Spleen (tissue), 11 donors: ENCODE measurements at regions not wholly inside any gene's neighbourhood (a gene's known extent, or its start where the extent isn't known, plus 50 kb on each side); places are given as distances from the start of the nearest gene placed in this dataset.

ENCODE experiments used
- DNase-seq: peaks from one replicate; pipeline ENCODE4 v3.0.0-alpha.2; 2020
- H3K27ac ChIP-seq, 8 donors: fragments of 200-600 bp; sonication (generic) in 7 of 8; 1 replicate in 4 of 8; 2 replicates in 4 of 8; pipeline versions ENCODE4 v1.5.0 to v1.8.0; 2016 to 2021; ENCODE audit warnings: inconsistent platforms in 4 of 8, mild to moderate bottlenecking in 4 of 8, moderate library complexity in 1 of 8
- H3K27me3 ChIP-seq, 7 donors: fragments of 200-600 bp; sonication (generic) in 6 of 7; replicated peaks in 1 of 7; 1 replicate in 4 of 7; 2 replicates in 3 of 7; pipeline versions ENCODE4 v1.5.0 to v1.8.0; 2016 to 2021; ENCODE audit warnings: inconsistent platforms in 3 of 7, mild to moderate bottlenecking in 1 of 7
- H3K36me3 ChIP-seq, 6 donors: fragments of 200-600 bp; sonication (generic) in 5 of 6; 1 replicate in 4 of 6; 2 replicates in 2 of 6; pipeline versions ENCODE4 v1.5.0 to v1.8.0; 2016 to 2021; ENCODE audit warnings: inconsistent platforms in 2 of 6
- H3K4me1 ChIP-seq, 6 donors: fragments of 200-600 bp; sonication (generic) in 5 of 6; 1 replicate in 3 of 6; 2 replicates in 3 of 6; pipeline versions ENCODE4 v1.5.0 to v1.8.0; 2016 to 2021; ENCODE audit warnings: inconsistent platforms in 3 of 6
- H3K4me3 ChIP-seq, 8 donors: fragments of 200-600 bp; sonication (generic) in 7 of 8; 1 replicate in 4 of 8; 2 replicates in 4 of 8; pipeline versions ENCODE4 v1.5.0 to v1.8.0; 2016 to 2021; ENCODE audit warnings: inconsistent platforms in 4 of 8, mild to moderate bottlenecking in 4 of 8, moderate library complexity in 2 of 8
- H3K9me3 ChIP-seq, 8 donors: fragments of 200-600 bp; sonication (generic) in 7 of 8; 1 replicate in 4 of 8; 2 replicates in 4 of 8; pipeline versions ENCODE4 v1.5.0 to v1.8.0; 2016 to 2021; ENCODE audit warnings: inconsistent platforms in 4 of 8
- POLR2A ChIP-seq, 3 donors: fragments of 450-650 bp; IDR thresholded peaks; one replicate each; pipeline ENCODE4 v1.5.1; 2017; ENCODE audit warnings: antibody characterized with exemption in 3 of 3, mild to moderate bottlenecking in 1 of 3
- POLR2AphosphoS5 ChIP-seq, 3 donors: sonication (generic); formaldehyde crosslinking; IDR thresholded peaks; one replicate each; pipeline ENCODE4 v1.5.1; 2017; ENCODE audit warnings: antibody characterized with exemption in 3 of 3
- WGBS, 5 donors: extraction: QIAGEN DNeasy Blood & Tissue Kit in 3 of 5; methylation state at CpG; one replicate each; pipeline versions ENCODE4 v1.1.5 to v1.1.7; 2013 to 2018; 5-methylcytosine and 5-hydroxymethylcytosine counted together
- intact Hi-C: fragments of 100-400 bp; cut with DNase I; formaldehyde crosslinking; loops from one replicate; pipeline ENCODE4 v1.15.0; 2023; ENCODE audit warnings: low total_unique reads
- TF ChIP-seq, protein P1 (sequence below), 11 experiments: fragments of 200-600 bp in 7 of 11; fragments of 450-650 bp in 4 of 11; sonication (generic) in 4 of 11; IDR thresholded peaks in 8 of 11; conservative IDR thresholded peaks in 3 of 11; 1 replicate in 7 of 11; 2 replicates in 4 of 11; pipeline versions ENCODE4 v1.4.0 to v1.8.0; 2016 to 2021; ENCODE audit warnings: antibody characterized with exemption in 11 of 11, inconsistent platforms in 4 of 11, mild to moderate bottlenecking in 1 of 11
- donor health status: healthy with polysubstance abuse.
- donor health status: DM: no; HTN: no; CAD: no; lungs with moderate emphysema.
- donor health status: DM: no; HTN: no; CAD: no.
- donor health status: Bipolar disorder and iron deficiency.
- donor health status: healthy.
- donor health status: DM: no; HTN: no; CAD: no.
- donor health status: DM: yes; HTN: yes; CAD: no.

- WGBS, 5 donors: 17 to 22% (median 20%) methylated on average over 13 of the region's 13 CpGs
- H3K36me3 ChIP-seq: no peaks in the 10 kb centered on the region
- TF ChIP-seq POLR2AphosphoS5 (IDR thresholded peaks at IDR 0.05) (peak in 1 of 3 donors; percentile 35), POLR2A (IDR thresholded peaks at IDR 0.05) (no peak)
- TF ChIP-seq, protein P1, sequence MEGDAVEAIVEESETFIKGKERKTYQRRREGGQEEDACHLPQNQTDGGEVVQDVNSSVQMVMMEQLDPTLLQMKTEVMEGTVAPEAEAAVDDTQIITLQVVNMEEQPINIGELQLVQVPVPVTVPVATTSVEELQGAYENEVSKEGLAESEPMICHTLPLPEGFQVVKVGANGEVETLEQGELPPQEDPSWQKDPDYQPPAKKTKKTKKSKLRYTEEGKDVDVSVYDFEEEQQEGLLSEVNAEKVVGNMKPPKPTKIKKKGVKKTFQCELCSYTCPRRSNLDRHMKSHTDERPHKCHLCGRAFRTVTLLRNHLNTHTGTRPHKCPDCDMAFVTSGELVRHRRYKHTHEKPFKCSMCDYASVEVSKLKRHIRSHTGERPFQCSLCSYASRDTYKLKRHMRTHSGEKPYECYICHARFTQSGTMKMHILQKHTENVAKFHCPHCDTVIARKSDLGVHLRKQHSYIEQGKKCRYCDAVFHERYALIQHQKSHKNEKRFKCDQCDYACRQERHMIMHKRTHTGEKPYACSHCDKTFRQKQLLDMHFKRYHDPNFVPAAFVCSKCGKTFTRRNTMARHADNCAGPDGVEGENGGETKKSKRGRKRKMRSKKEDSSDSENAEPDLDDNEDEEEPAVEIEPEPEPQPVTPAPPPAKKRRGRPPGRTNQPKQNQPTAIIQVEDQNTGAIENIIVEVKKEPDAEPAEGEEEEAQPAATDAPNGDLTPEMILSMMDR (IDR thresholded peaks at IDR 0.05 in 8 of 11, conservative IDR thresholded peaks at IDR 0.05 in 3 of 11): peak; percentile 89 to 100 (median 99)
- intact Hi-C loops: loop anchor here (2.0 to 10.0 kb wide), 2 partner anchors 230 to 400 kb away; no protein-coding TSS in a partner anchor
- peaks cover 0 to 65% (median 8%) of the 10 kb centered on the region in 7 donors for H3K27me3 ChIP-seq
- H3K9me3 ChIP-seq: no peaks in the 10 kb centered on the region
- H3K4me1 ChIP-seq: peaks cover 0 to 10% (median 1%) of the 10 kb centered on the region in 6 donors
- H3K27ac ChIP-seq: no peak overlapping the region
- H3K4me3 ChIP-seq: no peak overlapping the region
- DNase-seq: peak; percentile 92
These were observed 477.6 kb downstream of the NPHP4 start for GRCh38 chr1:5514527-5515183.

- DNase-seq: no peak
- Histone ChIP-seq H3K27ac (no peak overlapping the region), H3K36me3 (no peaks in the 10 kb centered on the region), H3K27me3 (peaks cover 0 to 70% (median 8%) of the 10 kb centered on the region in 7 donors), H3K9me3 (no peaks in the 10 kb centered on the region), H3K4me1 (peaks cover 0 to 10% (median 1%) of the 10 kb centered on the region in 6 donors), H3K4me3 (no peak overlapping the region)
- no peak for TF ChIP-seq POLR2AphosphoS5 (IDR thresholded peaks at IDR 0.05)
- TF ChIP-seq POLR2A (IDR thresholded peaks at IDR 0.05): no peak
- TF ChIP-seq, protein P1 (IDR thresholded peaks at IDR 0.05 in 8 of 11, conservative IDR thresholded peaks at IDR 0.05 in 3 of 11): no peak
- 46 to 60% (median 54%) methylated on average over 7 of the region's 7 CpGs for WGBS, 5 donors
- intact Hi-C loops: loop anchor here (2.0 to 10.0 kb wide), 2 partner anchors 231 to 401 kb away; no protein-coding TSS in a partner anchor
These were observed 478.2 kb downstream of the NPHP4 start for GRCh38 chr1:5513846-5514526.

DNA sequence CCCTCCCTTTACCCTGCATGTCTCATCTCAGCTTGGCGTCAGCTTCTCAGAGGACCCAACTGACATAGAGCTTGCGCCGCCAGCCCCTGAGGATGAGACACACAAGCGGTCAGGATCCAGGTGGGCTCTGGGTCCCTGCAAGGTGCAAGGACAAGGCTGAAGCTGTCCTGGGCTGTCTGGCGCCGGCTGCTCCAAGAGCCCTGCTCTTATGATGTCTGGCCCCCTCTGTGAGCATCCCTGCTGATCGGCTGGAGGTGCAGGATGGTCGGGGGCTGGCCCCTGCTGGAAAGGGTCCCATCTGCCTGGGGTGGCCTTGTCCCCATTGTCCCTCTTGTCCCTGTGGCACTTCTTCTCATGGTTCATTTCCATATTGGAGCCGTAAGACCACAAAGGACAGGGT lies 479.0 kb downstream of the NPHP4 start:
- TF ChIP-seq POLR2A (IDR thresholded peaks at IDR 0.05) (no peak), POLR2AphosphoS5 (IDR thresholded peaks at IDR 0.05) (no peak)
- TF ChIP-seq, protein P1 (IDR thresholded peaks at IDR 0.05 in 8 of 11, conservative IDR thresholded peaks at IDR 0.05 in 3 of 11): no peak
- WGBS, 5 donors: 84 to 94% (median 90%) methylated on average over 6 to 9 of the region's 9 CpGs
- Histone ChIP-seq H3K27me3 (peaks cover 0 to 76% (median 8%) of the 10 kb centered on the region in 7 donors), H3K4me1 (peaks cover 0 to 10% (median 1%) of the 10 kb centered on the region in 6 donors), H3K9me3 (no peaks in the 10 kb centered on the region), H3K4me3 (no peak overlapping the region), H3K27ac (no peak overlapping the region), H3K36me3 (no peaks in the 10 kb centered on the region)
- no peak for DNase-seq
- intact Hi-C loops: loop anchor here (10.0 kb wide), 1 partner anchor 402 kb away; no protein-coding TSS in a partner anchor
